ENCODE measurements at regions not wholly inside any gene's neighbourhood (a gene's known extent, or its start where the extent isn't known, plus 50 kb on each side); places are given as distances from the start of the nearest gene placed in this dataset.

- no peak for DNase-seq (ENCODE audit: low read depth in 4 of 4, low spot score in 2 of 4)
Observed at GRCh38 chr4:111228396-111228795, 605.5 kb upstream of the PITX2 start.

DNA sequence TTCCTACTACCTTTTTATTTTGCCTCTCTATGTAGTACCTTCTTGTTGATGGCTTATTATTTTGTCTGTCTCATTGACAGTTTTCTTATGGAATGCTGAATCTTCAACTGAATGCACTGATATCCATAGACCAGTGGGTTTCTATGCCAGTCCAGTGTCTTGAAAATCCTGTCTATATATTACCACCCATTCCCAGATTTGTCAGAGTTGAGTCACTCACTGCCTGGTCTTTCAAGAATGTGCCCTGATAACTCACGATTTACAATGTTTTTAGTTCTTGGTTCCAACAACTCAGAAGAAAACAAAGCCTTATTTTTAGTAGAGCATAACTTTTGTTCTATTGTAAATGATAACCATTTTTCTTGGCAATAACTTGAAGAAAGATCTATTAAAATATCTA, 606.0 kb upstream of the PITX2 start:
- DNase-seq (ENCODE audit: low read depth in 4 of 4, low spot score in 2 of 4): no peak

DNA sequence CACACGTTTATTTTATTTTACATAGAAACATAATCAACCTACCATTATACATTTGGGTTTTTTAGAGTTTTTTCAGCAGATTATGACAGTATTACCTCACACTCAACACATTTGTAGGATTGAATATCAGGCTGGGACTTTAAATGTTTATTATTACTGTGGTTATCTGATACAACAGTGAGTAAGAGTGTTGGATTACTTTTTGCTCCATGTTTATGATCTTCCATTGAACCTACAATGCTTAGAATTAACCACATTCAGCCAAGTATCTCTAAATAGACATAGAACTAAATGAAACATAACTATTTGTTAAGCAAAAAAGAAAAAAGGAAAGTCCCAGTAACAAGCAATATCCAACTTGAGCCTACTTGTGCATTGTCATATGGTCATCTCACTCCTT, 607.4 kb upstream of the PITX2 start:
- no peak for DNase-seq (ENCODE audit: low read depth in 4 of 4, low spot score in 2 of 4)

GRCh38 chr4:111231281-111231680, 608.4 kb upstream of the PITX2 start:
- DNase-seq (ENCODE audit: low read depth in 4 of 4, low spot score in 2 of 4): no peak

DNA sequence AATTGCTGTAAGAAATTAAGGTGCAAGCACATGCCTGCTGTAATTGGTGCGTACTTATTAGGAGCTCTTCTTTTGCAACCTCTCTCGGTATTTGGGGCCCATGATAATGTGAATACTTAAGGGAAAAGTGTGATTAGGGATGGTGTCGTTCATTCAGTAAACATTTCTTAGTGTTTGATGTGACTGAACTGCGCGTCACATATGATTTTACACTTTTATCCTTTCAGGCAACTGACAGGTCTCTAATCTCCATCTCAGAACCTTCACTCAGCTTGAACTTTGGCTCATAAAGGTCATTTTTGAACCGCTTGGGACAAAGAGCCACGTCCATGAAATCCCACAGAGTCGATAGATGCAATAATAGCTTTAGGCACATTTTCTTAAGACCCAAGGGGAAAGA, 612.1 kb upstream of the PITX2 start:
- DNase-seq (ENCODE audit: low read depth in 4 of 4, low spot score in 2 of 4): no peak

DNA sequence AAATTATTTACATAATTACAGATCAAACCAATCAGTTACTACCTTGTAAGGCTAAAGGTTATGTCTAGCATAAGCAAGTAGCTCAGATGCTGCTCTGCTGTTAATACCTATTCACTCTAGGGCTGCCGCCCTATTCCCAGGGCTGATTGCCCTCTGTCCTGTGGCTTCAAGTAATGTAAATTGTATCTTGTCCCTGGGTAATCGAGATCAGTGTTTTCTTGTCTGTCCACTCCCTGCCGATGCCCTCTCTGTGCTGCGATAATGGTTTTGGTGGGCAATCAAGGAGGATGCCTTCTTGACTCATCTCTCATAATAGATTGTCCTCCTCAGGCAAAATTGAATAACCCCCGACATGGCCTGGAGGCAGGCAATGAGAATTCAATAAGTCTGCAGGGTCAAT, 641.0 kb upstream of the PITX2 start:
- DNase-seq (ENCODE audit: low read depth in 4 of 4, low spot score in 2 of 4): no peak

DNA sequence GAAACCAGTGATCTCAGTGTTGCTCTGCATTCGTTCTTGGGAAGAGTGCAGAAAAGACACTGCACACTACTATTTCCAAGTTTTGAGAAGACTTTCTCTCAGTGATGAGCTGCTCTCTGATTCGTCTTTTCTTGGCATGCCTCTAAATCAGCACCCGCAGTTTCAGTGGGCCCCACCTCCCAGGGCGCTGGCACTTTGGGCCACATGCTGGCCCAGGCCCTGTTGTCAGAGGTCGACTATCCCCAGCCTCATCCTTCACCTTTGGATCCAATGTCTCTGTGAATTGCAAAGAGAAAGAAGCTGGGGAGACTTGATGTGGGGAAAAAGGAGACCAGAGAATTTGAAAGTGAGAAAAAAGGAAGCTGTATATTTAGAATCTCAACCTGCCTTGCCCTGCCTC, 644.1 kb upstream of the PITX2 start:
- DNase-seq (ENCODE audit: low read depth in 4 of 4, low spot score in 2 of 4): no peak

- DNase-seq (ENCODE audit: low read depth in 4 of 4, low spot score in 2 of 4): no peak
Observed at GRCh38 chr4:111267786-111268185, 644.9 kb upstream of the PITX2 start.

DNA sequence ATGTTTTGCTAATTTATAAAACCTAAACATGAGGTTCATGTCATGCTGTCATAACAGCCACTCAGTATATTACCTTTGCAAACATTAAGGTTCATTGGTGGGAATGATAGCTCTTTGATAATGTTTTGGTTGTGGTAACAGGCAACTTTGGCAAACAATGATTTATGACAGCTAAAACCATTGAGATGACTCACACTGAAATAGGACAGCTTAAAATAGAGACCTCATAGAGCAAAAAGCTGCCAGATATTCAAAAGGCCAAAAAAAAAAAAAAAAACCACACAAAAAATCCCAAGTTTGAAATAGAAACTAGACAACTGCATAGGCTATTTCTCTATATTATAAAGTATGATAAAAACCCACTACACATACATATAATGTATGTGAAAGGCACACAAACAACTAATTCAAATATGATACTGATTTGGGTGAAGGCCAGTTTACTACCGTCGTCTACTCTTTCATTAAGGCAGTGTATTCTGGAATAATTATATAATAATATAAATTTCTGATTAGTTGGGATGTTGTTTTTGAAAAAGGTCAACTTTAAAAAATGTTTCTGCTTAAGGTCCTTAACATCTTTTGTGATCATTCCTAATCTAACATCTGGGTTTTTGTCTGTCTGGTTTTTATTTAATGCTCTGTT, 646.0 kb upstream of the PITX2 start:
- no peak for DNase-seq (ENCODE audit: low read depth in 4 of 4, low spot score in 2 of 4)

GRCh38 chr4:111269439-111269838, 646.6 kb upstream of the PITX2 start:
- no peak for DNase-seq (ENCODE audit: low read depth in 4 of 4, low spot score in 2 of 4)

DNA sequence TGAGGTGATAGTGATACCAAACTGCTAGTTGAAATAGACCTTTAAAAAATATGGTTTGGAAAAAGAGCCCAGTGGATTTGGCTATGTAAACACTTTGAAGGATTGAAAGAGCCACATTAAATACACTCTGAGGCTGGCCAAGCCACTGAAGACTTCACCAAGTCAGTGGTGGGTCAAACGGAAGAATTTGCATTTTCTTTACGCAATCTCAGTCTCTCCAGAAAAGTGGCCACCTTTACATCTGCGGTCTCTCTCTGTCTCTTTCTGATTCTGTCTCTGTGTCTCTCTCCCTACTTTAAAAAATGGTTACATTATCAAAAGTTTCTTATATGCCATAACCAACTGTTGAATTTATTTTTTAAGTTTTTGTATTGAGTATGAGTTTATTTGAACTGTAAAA, 651.2 kb upstream of the PITX2 start:
- DNase-seq (ENCODE audit: low read depth in 4 of 4, low spot score in 2 of 4): no peak

DNA sequence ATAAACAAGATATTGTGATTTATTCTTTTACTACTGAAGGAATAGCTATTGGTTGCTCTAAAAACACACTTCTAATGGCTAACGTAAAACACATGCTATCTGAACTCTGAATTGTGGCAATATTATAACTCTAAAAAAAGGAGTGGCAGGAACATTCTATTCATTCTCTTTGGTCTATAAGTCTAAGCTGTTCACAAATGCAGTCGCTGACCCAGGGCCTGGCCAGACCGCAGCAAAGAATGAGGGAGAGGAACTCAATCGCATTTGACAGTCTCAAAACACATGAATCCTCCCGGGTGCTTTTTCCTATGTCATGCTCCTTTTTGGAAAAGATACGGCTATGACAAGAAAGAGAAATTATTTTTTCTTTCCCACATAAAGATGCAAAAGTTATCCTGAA, 651.6 kb upstream of the PITX2 start:
- no peak for DNase-seq (ENCODE audit: low read depth in 4 of 4, low spot score in 2 of 4)

- DNase-seq (ENCODE audit: low read depth in 4 of 4, low spot score in 2 of 4): no peak
Observed at GRCh38 chr4:111281219-111281618, 658.3 kb upstream of the PITX2 start.

DNA sequence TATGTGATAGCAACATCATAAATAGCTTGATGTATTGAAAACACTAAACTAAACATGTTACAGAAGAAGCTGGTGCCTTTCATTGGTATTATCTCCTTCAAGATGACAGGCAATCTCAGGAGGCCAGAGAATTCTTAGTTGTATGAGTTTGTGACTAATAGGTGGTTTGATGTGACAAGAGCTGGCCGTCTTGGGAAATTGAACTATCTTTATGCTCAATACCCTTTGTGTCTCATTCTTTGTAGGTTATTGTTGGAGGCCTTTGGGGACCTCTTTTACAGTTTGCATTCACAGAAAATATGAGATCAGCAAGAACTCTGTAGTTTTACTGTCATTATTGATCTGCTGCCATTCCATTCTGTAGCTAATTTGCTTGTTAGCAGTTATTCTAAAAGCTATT, 659.2 kb upstream of the PITX2 start:
- no peak for DNase-seq (ENCODE audit: low read depth in 4 of 4, low spot score in 2 of 4)

GRCh38 chr4:111283066-111283677, 660.3 kb upstream of the PITX2 start:
- peak in 3 of 4 donors; percentile 3 to 37 (median 6) for DNase-seq (ENCODE audit: low read depth in 4 of 4, low spot score in 2 of 4)

DNA sequence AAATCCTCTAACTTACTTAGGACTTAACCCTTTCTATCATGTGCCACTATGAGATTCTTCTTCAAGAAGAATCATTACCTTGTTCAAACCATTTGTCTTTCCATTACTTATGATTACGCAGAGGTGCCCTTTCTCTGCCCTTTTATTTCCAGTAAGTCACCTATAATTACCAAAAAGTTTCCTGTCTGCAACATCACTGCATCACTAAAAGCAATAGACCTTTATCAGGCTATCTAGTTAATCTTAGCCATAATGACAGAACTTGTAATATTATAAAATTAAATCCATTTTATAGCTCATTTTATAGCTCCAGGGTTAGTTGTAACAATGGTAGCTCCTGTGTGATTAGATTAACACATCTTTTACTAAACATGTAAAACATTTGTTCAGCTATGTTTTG, 673.6 kb upstream of the PITX2 start:
- no peak for DNase-seq (ENCODE audit: low read depth in 4 of 4, low spot score in 2 of 4)

DNA sequence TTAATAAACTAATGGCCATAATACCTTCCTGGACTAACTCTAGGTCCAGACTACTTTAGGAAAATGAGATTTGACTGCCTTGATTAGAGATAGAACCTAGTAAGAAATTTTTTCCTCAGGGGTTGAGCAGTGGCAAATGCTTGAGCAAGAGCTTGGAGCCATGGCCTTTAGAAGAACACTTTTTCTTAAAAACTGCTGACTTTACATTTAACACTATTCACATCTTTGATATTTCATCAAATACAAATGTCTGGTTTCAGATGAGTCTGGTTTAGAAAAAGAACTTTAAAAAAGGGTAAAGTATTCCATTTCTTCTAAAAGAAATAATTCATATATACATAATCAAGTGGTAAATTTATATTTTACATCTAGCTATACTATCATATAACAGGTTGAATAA, 680.9 kb upstream of the PITX2 start:
- DNase-seq (ENCODE audit: low read depth in 4 of 4, low spot score in 2 of 4): no peak

GRCh38 chr4:111323496-111323895, 700.6 kb upstream of the PITX2 start:
- DNase-seq (ENCODE audit: low read depth in 4 of 4, low spot score in 2 of 4): no peak

DNA sequence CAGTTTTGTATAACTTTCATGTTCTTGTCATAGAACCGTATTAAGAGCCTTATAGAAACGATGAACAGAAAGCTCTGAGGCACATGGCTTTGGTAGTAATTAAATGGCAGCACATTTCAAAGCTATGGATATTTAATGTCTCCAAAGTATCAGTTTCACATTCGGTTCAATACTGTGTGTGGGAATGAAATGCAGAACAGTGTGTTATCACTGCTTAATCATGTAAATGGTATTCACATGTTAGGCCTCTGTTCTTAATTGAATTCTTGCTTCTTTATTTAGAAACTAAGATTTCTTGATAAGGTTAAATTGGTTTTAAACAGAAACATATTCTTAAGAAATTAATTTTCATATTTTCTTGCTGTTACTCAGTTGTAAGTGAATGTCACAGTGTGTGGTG, 701.0 kb upstream of the PITX2 start:
- no peak for DNase-seq (ENCODE audit: low read depth in 4 of 4, low spot score in 2 of 4)

DNA sequence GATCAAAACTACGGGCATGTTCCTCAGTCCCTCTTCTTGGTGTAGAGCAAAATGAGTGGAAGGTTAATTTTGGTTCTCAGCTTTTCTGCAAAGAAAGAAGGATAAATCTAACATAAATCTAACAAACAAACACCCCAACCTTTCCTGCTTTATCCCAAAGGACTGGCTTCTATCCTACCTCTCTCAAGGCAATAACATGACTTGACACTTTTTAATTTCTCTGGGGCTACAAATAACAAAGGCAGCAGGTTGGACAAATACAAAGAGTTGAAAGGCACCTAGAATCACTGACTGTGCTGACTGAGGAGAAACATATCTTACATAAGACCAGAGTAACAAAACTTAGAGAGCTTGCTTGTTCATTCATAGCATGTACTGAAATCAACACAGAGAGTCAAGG, 703.6 kb upstream of the PITX2 start:
- DNase-seq (ENCODE audit: low read depth in 4 of 4, low spot score in 2 of 4): no peak

DNA sequence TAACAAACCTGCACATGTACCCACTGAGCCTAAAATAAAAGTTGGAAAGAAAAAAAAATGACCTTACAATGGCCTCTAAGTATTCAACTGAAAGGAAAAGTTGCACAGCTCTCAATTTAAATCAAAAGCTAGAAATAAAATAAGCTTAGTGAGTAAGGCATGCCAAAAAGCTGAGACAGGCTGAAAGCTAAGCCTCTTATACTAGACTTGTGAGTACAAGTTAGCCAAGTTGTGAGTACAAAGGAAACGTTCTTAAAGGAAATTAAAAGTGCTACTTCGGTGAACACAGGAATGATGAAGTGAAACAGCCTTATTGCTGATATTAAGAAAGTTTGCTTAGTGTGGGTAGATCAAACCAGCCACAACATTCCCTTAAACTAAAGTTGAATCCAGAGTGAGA, 707.9 kb upstream of the PITX2 start:
- no peak for DNase-seq (ENCODE audit: low read depth in 4 of 4, low spot score in 2 of 4)

DNA sequence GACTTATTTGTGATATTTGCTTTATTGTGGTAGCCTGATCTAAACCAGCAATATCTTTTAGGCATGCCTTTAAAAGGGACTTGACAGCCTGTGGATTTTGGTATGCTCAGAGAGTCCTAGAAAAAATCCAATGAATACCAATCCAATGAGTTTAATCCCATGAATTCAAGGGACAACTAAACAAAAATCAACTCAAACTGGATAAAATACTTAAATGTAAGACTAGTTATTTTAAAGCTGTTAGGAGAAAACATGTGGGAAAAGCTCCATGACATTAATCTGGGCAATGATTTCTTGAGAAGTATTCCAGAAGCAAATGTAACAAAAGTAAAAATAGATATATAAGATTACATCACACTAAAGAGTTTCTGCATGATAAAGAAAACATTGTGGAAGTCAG, 711.5 kb upstream of the PITX2 start:
- DNase-seq (ENCODE audit: low read depth in 4 of 4, low spot score in 2 of 4): no peak

Measured in left renal cortex interstitium (tissue), 4 donors.